ENCODE measurements at regions not wholly inside any gene's neighbourhood (a gene's known extent, or its start where the extent isn't known, plus 50 kb on each side); places are given as distances from the start of the nearest gene placed in this dataset.
A peak's percentile ranks its signal among the peaks of the same experiment; 100 is the strongest.

DNA sequence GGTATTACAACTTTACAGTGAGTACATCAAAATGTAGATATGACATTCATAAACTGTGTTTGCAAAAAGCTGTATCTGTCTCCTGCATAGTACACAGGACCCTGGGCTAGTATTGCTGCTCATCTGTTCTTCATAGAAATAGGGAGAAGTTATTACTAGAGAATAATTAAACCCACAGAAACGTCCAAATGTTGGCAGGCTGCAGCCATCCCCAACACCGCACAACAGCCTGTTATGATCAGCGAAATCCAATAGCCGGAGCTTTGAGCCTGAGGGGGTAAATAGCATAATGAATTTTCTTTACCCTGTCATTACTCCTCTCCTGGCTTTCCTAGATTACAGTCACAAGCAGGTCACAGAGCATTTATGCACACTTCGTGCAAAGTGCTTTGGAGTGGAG is 178.0 kb downstream of the DACT1 start:
- no peak for DNase-seq

DNA sequence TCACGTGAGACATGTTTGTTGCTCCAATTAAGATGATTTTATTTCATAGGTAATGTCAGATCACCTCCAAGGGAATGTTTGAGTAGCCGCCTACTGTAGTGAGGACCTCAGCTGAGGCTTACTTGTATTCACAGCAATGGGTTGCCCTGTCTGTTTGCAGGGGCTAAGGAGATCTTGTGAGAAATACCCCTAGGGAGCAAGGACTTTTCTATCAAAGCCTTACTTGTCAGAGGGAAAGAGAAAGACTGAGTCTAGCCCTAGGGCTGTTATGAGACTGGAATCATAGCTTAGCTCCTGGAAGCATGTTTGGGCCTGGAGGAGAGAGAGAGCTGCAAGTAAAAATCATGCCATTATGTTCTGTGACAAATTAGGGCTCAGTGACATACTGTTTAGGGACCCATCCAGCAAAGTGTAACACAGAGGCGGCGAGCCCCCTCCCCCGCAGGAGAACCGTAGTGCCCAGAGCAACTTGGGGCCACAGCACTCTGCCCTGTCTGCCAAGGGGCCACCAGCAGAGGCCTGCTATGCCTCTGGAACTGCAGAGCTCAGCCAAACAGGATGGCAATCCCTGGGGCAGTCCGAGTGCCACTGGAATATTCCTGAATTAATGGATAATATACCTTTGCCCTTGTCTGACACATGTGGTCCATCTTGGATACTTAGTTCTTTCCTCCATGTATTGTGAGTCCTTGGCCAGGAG is 178.8 kb downstream of the DACT1 start:
- DNase-seq, result no peak

DNA sequence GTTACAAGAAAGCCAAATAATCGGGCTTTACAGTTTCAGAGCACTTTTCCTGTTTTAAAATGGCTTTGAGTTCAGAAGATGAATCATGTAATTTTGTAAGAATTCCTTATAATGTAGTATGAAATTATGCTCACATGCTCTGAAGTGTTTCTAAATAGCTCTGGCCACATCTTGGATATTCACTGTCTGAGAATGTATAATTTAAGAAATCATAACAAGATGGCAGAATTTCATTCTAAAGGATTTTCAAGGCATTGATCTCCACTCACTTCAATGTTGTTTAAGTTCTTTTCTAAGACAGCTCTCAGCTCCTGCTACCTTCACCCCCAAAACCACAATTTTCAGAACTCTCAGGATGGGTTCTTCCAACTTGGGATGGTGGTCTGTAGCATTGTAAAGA is 180.1 kb downstream of the DACT1 start:
- DNase-seq, result no peak

DNA sequence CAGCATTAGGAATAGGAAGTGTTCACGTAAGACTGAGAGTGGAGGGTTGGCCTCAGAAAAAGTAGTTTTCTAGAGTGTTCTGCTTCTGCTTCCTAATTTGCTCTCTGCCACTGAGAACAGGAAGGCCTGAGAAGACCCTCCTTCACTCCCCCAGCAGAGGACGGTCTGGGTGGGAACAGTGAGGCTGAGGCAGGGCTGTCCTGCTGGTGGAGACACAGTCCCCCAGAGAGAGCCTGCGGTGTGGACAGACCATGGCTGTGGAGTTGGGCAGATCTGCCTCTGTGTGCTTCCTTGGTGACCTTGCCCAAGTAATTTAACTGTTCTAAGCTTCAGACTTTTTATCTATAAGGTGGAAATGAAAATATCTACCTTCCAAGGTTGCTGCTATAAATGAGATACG is 182.3 kb downstream of the DACT1 start:
- no peak for DNase-seq

DNA sequence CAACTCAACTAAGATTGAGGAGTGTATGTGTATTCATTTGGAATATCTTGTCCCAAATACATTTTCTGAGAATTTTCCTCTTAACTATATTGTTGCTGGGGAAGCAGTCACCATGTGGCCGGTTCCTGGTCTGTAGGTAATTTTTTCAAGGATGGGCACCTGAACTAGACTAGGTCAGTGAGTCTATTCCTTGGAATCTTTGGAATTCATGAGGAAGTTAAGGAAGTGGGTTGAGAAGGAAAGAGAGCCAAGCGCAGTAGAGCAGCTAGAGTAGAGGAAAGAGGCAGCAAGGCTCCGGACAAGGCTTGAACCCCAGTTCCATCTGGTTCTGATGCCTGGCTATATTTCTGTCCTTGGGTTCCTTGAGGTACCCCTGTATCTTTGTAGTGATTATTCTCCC is 183.7 kb downstream of the DACT1 start:
- no peak for DNase-seq

DNA sequence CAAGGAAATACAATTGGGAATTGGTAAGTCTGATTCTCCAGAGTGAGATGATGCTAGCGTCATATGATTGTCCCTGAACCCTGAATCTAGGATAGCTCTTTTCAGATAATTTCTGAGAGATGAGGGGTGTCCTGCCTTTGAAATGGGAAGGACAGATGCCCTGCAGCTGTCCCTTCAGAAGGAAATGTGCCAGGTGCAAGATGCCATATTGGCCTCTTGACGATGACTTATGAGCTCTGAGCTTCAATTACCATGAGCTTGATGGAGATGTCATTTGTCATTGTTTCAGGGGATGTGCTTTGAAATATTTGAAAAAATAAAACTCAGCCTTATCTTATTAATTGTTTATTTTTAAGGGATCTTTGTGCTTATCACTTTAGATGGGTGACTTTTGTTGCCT is 185.1 kb downstream of the DACT1 start:
- no peak for DNase-seq

DNA sequence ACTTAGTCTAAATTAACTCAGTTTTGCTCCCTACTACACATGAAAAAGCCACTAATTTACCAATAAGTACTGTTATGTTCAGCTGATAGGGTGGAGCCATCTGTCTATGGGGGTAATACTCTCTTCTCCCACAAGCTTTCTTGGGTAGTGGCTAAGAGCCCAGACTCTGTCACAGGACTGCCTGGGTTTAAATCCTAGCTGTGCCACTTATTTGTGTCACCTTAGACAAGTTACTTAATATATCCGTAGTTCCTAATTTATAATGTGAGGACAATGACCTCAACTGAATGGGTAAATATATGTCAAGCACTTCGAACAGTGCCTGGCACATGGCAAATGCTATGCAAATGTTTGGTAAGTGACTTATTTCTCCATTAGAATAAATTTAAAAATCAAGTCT is 185.6 kb downstream of the DACT1 start:
- no peak for DNase-seq

DNA sequence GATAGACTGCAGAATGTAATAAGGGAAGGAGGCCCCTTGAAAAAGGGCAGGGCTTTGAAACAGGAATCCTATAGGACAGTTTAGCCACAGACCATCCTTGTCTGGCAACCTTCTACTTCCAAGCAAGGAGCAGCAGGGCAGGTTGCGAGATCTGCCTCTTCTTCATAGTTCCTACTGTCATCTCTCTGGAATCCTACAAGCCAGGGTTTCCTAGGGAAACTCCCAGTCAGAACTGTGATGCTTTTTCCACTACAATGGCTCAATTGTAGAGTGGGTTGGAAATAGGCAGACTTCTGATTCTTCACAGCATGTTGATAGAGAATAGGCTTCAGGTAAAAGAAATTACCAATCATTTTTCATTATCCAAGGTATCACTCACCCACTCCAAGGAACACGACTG is 186.3 kb downstream of the DACT1 start:
- DNase-seq, result no peak

DNA sequence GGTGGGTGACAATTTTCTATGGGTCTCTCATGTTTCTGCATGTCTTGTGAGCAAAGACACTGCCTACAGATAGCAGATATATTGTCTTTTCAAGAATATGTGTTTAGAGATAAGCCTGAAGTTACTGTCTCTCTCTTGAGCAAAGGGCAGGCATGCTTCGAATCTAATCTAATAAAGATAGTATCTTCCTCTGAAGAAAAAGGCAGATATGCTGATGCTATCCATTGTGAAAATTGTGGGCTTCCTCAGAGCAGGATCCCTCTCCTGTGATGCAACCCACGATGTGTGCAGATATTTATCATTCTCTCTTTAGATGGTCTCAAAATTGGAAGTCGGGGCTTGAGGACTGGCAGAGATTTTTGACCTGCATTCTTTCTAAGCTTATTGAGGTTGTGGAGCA is 187.0 kb downstream of the DACT1 start:
- no peak for DNase-seq

DNA sequence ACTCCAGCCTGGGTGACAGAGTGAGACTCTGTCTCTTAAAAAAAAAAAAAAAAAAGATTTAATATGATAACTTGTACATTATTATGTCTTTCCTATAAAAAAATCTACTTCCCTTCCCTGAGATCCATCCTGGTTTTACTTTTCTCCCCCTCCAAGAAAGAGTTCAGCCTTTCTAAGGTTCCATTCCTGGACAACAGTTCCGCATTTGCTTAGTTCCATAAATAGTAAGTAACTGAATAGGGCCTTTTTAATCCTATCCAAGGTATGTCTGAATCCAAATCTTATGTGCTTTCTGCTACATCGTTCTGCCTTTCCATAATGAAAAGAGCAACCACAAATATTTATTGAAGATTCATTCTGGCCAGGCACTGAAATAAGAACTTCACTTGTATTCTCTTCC is 187.8 kb downstream of the DACT1 start:
- no peak for DNase-seq

DNA sequence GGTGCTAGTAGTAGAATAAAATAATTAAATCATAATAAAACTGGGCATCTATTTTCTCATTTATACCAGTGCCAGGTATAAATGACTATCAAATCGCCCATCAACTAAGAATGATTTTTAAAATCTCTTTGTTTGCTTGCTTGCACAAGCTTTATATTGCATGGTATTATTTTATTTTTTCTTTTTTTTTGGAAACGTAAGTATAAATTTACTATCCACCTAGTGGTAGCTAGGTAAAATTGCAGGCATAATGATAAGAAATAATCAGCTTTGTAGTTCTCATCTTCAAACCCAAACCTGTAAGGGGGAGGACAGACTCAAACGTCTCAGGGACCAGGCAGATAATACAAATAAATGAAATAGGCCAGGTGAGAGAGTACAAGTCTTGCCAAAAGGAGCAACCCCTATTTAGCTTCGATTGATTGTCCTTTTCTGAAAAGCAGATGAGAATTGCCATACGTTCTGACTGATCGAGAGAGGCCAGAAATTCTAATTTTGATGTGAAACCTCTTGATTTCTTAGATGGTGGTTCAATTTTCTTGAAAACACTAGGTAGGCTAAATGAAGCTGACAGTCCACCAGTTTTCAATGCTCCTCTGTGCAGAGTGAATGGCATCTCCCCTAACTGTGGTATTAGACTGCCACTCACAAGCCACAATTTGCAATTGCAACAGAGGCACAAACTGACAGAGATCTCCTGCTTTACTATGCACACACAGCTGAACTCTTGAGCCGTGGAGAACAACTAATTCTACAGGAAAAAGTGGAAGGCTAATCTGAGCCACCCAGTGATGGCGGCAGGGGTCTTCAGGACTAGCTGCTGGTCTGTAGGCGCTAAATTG is 189.3 kb downstream of the DACT1 start:
- no peak for DNase-seq

DNA sequence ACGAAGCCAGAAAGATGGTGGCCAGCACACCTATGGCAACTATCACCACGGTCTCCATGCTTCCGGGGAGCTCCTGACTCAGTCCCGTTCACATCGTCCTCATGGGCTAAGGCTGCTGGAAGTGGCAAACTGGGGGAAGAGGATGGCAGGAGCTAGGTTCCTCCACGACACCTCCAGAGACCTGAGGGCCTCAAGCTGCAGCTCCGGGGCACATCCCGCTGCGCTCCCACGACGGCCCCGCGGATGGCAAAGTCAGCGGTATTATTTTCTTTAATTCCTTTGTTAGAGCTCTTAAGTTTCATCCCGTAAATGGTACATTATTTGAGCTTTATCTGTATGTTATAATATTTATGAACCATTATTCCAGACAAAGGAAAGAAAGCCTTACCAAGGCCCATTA is 190.5 kb downstream of the DACT1 start:
- DNase-seq, result no peak

DNA sequence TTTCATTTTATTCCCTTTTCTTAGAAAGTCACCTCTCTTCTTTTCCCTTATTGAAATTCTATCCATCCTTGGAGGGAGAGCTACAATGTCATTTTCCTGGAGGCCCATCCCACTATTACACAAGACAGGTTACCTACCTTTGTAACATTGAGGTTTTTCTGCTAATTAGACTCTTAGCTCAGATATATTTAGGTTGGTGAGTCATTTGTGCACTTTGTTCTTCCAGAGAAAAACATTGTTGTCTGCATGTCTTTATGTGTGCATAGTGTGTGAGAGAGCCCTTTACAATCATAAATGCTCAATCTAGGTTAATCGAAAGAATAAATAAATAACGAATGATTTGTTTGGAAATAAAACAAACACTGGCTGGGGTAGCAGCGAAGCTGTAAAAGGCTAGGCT is 191.8 kb downstream of the DACT1 start:
- peak; percentile 65 for DNase-seq

DNA sequence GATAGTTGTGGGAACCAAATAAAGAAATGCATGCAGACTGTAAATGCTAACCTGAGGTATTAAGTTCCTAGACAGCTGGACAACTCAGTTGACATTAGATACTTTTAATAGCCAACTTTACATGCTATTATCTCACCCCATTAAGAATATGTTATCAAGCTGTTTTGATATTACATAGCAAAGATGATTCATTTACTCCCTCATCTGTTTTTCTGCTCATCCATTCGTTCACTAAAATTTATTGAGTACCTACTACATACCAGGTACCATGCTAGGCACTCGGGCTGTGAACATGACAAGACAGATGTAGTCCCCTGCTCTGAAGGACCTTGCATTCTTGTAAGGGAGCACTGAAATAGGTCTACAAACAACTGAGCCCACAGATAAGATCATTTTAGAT is 192.4 kb downstream of the DACT1 start:
- DNase-seq, result no peak

DNA sequence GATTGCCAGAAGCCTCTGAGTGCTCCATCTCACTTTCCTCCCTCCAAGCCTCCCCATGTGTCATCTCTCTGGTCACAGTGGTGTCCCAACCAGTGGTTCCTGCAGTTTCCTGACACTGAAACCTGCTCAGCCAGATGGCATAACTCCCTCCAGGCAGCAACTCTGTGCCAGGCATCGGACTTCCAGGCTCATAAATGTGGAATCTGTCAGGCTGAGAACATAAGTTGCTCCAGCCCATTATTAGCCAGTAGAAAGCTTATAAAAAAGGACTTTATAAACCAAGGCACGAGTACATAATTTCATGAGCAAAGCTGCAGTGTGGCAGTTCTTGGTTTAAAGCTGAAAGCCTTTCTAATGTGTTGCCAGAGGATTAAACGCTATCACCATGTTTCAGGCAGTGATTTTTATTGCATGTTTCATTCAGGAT is 194.3 kb downstream of the DACT1 start:
- no peak for DNase-seq

DNA sequence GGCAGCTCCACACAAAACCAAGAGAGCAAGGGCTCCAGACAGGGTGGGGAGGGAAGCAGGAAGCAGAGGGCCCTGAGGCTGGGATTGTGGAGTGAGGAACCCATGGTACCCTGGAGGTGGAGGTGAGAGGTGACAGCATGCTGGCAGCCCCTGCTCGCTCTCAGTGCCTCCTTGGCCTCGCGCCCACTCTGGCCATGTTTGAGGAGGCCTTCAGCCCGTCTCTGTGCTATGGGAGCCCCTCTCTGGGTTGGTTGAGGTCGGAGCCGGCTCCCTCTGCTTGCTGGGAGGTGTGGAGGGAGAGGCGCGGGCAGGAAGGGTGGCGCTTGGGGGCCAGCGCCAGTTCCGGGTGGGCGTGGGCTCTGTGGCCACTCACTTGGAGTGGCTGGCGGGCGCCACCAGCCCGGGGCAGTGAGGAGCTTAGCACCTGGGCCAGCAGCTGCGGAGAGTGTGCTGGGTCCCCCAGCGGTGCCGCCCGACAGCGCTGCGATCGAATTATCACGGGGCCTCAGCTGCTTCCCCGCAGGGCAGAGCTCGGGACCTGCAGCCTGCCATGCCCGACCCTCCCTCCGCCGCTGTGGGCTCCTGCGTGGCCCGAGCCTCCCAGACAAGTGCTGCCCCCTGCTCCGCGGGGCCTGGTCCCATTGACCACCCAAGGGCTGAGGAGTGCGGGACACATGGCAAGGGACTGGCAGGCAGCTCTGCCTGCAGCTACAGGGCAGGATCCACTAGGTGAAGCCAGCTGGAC is 196.0 kb downstream of the DACT1 start:
- DNase-seq, result no peak

DNA sequence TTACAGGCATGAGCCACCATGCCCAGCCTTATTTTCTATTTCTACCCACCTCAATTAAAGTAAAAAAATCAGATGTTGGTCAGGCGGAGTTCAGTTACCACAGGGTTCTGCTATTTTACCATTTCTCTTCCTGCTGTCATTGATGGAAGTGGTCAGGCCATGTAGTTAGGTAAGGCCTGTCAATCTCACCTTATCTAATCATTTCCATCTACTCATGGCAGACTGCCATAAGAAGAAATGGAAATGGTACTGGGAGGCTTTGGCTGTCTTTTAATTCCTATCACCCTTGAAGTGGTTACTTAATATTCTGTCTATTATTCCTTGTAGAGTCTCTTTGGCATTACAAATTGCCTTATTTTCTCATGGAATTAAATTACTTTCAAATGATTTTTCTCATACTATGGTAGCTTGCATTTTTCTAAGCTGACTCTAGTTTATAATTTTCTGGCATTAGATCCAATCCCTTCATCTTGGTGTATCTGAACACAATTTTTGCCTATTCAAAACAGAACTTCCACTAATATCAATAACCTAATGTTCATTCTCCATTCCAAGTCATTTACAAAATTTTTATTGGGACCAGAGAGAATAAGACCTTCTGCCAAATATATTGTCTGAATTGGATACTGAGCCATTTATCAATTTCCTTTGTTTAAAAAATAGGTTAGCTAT is 198.7 kb downstream of the DACT1 start:
- no peak for DNase-seq

DNA sequence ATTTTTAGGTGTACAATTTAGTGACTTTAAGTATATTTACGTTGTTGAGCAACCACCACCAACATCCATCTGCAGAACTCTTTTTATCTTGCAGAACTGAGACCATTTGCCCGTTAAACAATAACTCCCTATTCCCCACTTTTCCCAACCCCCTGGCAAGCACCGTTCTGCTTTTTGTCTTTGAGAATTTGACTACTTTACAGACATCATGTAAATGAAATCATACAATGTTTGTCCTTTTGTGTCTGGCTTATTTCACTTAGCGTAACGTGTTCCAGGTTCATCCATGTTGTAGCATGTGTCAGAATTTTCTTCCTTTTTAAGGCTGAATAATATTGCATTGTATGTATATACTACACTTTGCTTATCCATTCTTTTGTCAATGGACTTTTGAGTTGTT is 201.5 kb downstream of the DACT1 start:
- no peak for DNase-seq

DNA sequence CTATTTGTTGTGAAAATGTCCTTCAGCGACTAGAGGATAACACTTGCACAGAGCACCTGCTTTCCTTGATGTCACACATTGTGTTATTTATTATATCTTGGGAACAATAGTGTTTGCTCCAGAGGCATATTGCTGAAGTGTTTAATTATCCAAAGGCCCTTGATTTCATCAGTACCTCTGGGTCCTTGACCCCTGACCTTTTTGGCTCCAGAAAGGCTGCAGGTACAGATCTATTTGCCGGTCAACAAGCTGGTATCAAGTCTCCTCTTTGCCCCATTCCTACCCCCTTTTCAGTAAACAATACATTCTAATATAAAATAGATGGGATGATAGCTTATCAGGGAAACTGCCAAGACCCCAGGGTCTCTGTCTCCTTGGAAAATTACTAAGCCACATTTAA is 206.8 kb downstream of the DACT1 start:
- DNase-seq, result no peak

DNA sequence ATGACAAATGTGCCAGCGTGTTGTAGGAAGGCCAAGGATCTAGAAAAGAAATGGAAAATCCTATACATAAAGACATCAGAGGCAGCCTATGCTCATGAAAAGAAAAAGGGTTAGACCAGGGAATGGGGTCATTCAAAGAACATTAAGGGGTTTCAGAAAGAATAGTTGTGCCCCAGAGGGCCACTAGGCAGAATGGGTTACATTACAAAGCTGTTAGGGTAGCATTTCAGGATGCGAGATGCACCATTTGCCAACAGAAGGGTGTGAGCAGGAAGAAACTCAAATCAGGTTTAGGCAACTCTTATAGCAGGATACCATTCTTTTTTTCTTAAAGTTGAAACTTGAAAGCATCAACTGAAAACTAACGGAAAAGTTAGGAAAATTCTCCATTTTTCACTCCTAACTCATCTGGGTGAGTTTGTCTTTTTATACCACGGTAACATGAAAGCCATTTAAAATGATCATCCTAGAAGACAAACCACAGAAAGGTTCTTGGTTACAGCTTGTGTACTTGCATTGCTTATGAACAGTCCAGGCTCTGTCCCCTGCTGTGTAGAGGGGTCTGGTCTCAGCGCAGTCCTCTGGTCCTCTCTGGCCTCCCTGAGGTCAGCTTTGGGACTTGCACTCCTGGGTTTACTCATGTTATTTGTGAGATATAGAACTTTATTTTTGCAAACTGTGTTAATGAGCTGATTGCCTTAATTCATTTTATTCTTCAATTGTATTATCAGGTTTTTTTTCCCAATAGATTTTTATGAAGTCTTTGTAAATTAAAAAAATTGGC is 209.1 kb downstream of the DACT1 start:
- no peak for DNase-seq

DNA sequence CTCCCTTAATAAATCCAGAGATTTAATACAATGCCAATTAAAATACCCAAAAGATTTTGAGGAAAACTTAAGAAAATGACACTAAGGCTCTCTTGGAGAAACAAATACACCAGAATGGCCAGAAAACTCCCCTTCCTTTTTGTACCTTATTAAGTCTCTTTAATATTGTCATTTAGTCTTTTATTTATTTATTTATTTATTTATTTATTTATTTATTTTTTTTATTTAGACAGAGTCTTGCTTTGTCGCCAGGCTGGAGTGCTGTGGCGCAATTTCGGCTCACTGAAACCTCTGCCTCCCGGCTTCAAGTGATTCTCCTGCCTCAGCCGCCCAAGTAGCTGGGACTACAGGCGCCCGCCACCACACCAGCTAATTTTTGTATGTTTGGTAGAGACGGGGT is 210.6 kb downstream of the DACT1 start:
- DNase-seq, result no peak

DNA sequence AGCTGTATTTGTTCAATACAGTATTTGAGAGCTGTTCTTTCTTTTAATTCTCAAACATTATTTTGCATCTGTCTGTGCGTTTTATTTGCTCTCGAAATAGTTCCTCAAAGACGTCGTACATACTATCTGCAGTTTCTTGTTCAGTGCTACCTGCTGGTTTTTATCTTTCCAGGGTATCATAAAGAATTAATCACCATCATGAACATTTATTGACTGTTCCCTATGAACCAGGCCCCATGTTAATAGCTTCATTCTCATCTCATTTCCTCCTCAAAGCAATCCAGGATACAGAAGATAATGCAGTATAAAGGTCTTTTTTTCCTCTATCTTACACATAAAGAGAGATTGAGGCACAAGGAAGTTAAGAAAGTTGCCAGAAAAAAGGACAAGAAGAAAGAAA is 211.8 kb downstream of the DACT1 start:
- no peak for DNase-seq

DNA sequence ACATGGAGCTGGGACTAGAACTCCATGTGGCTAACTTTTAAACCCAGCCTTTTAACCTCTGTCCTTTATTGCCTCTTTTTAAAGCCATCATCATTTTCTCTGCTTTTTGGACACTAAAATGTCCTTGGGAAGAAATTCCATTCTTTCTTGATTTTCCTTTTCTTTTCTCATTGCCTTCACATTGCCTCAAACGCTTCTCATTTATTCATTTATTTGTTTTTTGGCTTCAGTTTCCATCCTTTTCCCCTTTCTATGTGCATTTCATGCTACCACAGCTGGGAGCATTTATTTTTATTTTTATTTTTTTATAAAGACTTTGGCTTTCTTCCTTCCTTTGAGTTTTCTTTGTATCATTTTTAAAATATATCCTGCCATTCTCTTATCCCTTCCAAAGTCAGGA is 212.2 kb downstream of the DACT1 start:
- no peak for DNase-seq
